Omental fat pad (tissue), 3 donors: ENCODE measurements at regions not wholly inside any gene's neighbourhood (a gene's known extent, or its start where the extent isn't known, plus 50 kb on each side); places are given as distances from the start of the nearest gene placed in this dataset.

ENCODE experiments used
- ATAC-seq: fragments of 150-250 bp; one replicate; pipeline ENCODE4 v1.9.1; 2016; ENCODE audit warnings: mild to moderate bottlenecking, moderate library complexity; ENCODE audit not compliant: low FRiP score
- DNase-seq: peaks from one replicate; pipeline ENCODE4 v3.0.0-alpha.2; 2019; ENCODE audit warnings: low spot score
- TF ChIP-seq, protein P1 (sequence below), 3 donors: fragments of 450-650 bp; IDR thresholded peaks; one replicate each; pipeline ENCODE4 v1.5.1; 2016 to 2017; ENCODE audit warnings: antibody characterized with exemption in 3 of 3, mild to moderate bottlenecking in 3 of 3, moderate library complexity in 2 of 3

- ATAC-seq (no peak), DNase-seq (no peak)
- TF ChIP-seq, protein P1, sequence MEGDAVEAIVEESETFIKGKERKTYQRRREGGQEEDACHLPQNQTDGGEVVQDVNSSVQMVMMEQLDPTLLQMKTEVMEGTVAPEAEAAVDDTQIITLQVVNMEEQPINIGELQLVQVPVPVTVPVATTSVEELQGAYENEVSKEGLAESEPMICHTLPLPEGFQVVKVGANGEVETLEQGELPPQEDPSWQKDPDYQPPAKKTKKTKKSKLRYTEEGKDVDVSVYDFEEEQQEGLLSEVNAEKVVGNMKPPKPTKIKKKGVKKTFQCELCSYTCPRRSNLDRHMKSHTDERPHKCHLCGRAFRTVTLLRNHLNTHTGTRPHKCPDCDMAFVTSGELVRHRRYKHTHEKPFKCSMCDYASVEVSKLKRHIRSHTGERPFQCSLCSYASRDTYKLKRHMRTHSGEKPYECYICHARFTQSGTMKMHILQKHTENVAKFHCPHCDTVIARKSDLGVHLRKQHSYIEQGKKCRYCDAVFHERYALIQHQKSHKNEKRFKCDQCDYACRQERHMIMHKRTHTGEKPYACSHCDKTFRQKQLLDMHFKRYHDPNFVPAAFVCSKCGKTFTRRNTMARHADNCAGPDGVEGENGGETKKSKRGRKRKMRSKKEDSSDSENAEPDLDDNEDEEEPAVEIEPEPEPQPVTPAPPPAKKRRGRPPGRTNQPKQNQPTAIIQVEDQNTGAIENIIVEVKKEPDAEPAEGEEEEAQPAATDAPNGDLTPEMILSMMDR (IDR thresholded peaks at IDR 0.05), result no peak
These were observed 615.2 kb downstream of the TRIML1 start for GRCh38 chr4:188754372-188755002.

DNA sequence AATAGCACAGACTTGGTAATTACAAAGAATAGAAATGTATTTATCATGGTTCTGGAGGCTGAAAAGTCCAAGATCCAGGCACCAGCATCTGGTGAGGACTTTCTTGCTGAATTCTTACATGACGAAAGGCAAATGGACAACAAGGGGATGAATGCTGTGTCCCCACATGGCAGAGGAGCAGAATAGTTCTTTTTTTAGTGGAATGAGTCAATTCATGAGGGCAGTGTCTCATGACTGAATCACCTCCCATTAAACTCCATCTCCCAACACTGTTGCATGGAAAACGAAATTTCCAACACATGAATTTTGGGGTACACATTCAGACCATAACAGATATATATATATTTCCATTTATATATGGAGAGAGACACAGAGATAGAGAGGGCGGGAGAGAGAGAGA is 628.3 kb downstream of the TRIML1 start:
- ATAC-seq (no peak), DNase-seq (no peak)
- TF ChIP-seq, protein P1 (IDR thresholded peaks at IDR 0.05), result no peak

DNA sequence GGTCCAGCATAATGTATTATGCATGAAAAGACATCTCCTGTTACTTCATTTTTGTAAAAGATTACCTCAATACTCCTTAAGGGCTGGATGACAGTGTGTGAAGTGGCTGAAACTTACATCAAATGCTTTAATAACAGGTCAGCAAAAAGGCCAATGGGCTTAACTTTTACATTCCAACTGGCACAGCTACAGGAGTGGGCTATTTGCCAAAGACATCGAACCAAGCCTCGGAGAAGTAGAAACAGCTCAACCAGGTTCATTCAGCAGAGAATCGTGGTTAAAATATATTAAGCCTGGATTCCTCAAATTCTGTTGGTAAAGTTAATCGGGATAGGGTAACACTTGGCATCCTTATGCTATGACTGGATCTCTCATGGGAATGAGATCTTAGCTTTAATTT is 639.7 kb downstream of the TRIML1 start:
- DNase-seq (no peak), ATAC-seq (no peak)
- TF ChIP-seq, protein P1 (IDR thresholded peaks at IDR 0.05), result no peak

GRCh38 chr4:188779581-188779980 is 640.3 kb downstream of the TRIML1 start:
- TF ChIP-seq, protein P1 (IDR thresholded peaks at IDR 0.05), result no peak
- ATAC-seq, result no peak
- DNase-seq, result no peak

DNA sequence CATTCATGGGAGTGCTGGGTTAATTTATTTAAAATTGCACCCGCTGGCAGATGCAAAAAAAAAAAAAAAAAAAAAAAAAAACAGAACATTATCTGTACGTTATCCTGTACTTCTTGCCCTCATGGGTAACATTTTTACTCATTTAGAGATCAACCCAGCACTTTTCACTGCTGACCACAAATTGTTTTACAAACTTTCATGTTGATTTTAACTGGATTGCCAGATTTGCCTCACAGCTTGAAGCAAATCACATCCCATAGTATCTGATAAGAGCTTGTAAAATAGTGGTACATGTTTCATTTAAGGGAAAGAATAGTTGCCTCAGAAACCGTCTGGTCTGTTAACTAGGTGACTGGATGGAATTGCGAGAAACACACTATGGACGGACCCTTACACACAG is 640.8 kb downstream of the TRIML1 start:
- TF ChIP-seq, protein P1 (IDR thresholded peaks at IDR 0.05), result no peak
- ATAC-seq (no peak), DNase-seq (no peak)

GRCh38 chr4:188780686-188781085 is 641.4 kb downstream of the TRIML1 start:
- TF ChIP-seq, protein P1 (IDR thresholded peaks at IDR 0.05), result no peak
- no peak for DNase-seq
- no peak for ATAC-seq

DNA sequence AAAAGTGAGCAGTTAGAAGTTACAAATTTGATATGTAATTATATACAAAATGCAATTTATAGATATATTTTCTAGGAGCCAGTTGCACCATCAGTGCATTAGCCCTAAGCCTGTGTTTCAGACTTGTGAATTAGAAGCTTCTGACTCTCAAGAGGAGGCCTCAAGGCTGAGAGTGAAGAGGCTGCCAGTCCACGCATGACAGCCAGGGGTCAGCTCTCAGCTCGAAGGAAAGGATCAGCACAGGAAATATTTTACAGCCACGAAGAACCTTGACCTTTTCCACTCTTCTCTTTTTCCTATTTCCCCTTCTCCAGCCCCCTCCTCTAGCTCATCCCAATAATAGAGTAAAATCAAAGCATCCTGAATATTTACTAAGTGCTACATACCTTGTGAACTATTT is 642.4 kb downstream of the TRIML1 start:
- TF ChIP-seq, protein P1 (IDR thresholded peaks at IDR 0.05), result no peak
- no peak for DNase-seq
- ATAC-seq, result no peak
